HEK293 (cell line): ENCODE measurements at regions not wholly inside any gene's neighbourhood (a gene's known extent, or its start where the extent isn't known, plus 50 kb on each side); places are given as distances from the start of the nearest gene placed in this dataset.

Experiments used
- CTCF ChIA-PET: fragments of 350-600 bp; formaldehyde crosslinking; extraction: SDS; loops from one replicate; lab custom pipeline; 2021; ENCODE audit warnings: antibody characterized with exemption; lab: Yijun Ruan, JAX
- POLR2A ChIA-PET: fragments of 300-600 bp; formaldehyde crosslinking; extraction: SDS; loops from one replicate; lab custom pipeline; 2020; ENCODE audit warnings: antibody characterized with exemption, inconsistent platforms; lab: Yijun Ruan, JAX
- H3K27ac ChIP-seq: fragments of 200-500 bp; sonication (Bioruptor generic); 2 replicates; pipeline ENCODE4 v1.5.1; 2014; ENCODE audit warnings: low read depth, low read length, control low read depth, inconsistent platforms; ENCODE audit errors: extremely low read depth
- H3K36me3 ChIP-seq, 2 experiments: fragments of 200-500 bp in 1 of 2; sonication (Bioruptor generic) in 1 of 2; 1 replicate in 1 of 2; 2 replicates in 1 of 2; pipeline ENCODE4 v1.5.1; 2014 to 2017; ENCODE audit warnings: inconsistent platforms in 2 of 2, low read length in 2 of 2; ENCODE audit not compliant: control insufficient read depth in 2 of 2, insufficient read depth in 1 of 2
- H3K4me1 ChIP-seq: fragments of 200-500 bp; sonication (Bioruptor generic); 2 replicates; pipeline ENCODE4 v1.5.1; 2014; ENCODE audit warnings: mild to moderate bottlenecking, low read length, inconsistent platforms; ENCODE audit not compliant: control insufficient read depth, insufficient read depth
- H3K4me3 ChIP-seq: 2 replicates; pipeline ENCODE4 v1.5.1; 2011; ENCODE audit warnings: low read depth, mild to moderate bottlenecking, control low read depth, low read length, moderate library complexity
- H3K9me3 ChIP-seq: fragments of 200-500 bp; sonication (Bioruptor generic); 2 replicates; pipeline ENCODE4 v1.5.1; 2014; ENCODE audit warnings: low read depth, low read length, inconsistent platforms; ENCODE audit not compliant: control insufficient read depth, insufficient read depth
- OVOL3 ChIP-seq: fragments of 450-650 bp; formaldehyde crosslinking; IDR thresholded peaks from 2 replicates; pipeline ENCODE4 v1.5.1; 2016; ENCODE audit warnings: missing biosample characterization, missing genetic modification characterization
- SCRT1 ChIP-seq: fragments of 450-650 bp; formaldehyde crosslinking; IDR thresholded peaks from 2 replicates; pipeline ENCODE4 v1.5.1; 2016; ENCODE audit warnings: missing biosample characterization, missing genetic modification characterization, borderline replicate concordance
- SP3 ChIP-seq: fragments of 450-650 bp; formaldehyde crosslinking; IDR thresholded peaks from 2 replicates; pipeline ENCODE4 v1.5.1; 2016; ENCODE audit warnings: missing biosample characterization, missing genetic modification characterization
- TRIM28 ChIP-seq: IDR thresholded peaks from 2 replicates; pipeline ENCODE4 v1.6.1; 2011; ENCODE audit warnings: low read length, control low read depth, borderline replicate concordance
- ZBTB17 ChIP-seq: fragments of 450-650 bp; formaldehyde crosslinking; IDR thresholded peaks from 2 replicates; pipeline ENCODE4 v1.5.1; 2016; ENCODE audit warnings: missing biosample characterization, missing genetic modification characterization
- ZNF121 ChIP-seq: fragments of 450-650 bp; formaldehyde crosslinking; IDR thresholded peaks from 2 replicates; pipeline ENCODE4 v1.5.1; 2016; ENCODE audit warnings: missing biosample characterization, missing genetic modification characterization
- ZNF473 ChIP-seq: fragments of 450-650 bp; formaldehyde crosslinking; IDR thresholded peaks from 2 replicates; pipeline ENCODE4 v1.5.1; 2017; ENCODE audit warnings: missing biosample characterization, missing genetic modification characterization
- ZNF549 ChIP-seq: fragments of 450-650 bp; IDR thresholded peaks from 2 replicates; pipeline ENCODE4 v1.5.1; 2018; ENCODE audit warnings: missing biosample characterization, missing genetic modification characterization, mild to moderate bottlenecking, inconsistent platforms, moderate library complexity
- ZNF561 ChIP-seq: fragments of 450-650 bp; IDR thresholded peaks from 2 replicates; pipeline ENCODE4 v1.5.1; 2018; ENCODE audit warnings: missing biosample characterization, missing genetic modification characterization, borderline replicate concordance
- ZNF571 ChIP-seq: fragments of 450-650 bp; formaldehyde crosslinking; IDR thresholded peaks from 2 replicates; pipeline ENCODE4 v1.5.0; 2017; ENCODE audit warnings: missing biosample characterization, missing genetic modification characterization
- ZNF623 ChIP-seq: fragments of 450-650 bp; formaldehyde crosslinking; IDR thresholded peaks from 2 replicates; pipeline ENCODE4 v1.5.1; 2016; ENCODE audit warnings: missing biosample characterization, missing genetic modification characterization
- ZNF654 ChIP-seq: fragments of 450-650 bp; formaldehyde crosslinking; IDR thresholded peaks from 2 replicates; pipeline ENCODE4 v1.5.1; 2016; ENCODE audit warnings: low read depth, missing biosample characterization, missing genetic modification characterization
- ZNF660 ChIP-seq: fragments of 450-650 bp; IDR thresholded peaks from 2 replicates; pipeline ENCODE4 v1.5.1; 2018; ENCODE audit warnings: missing biosample characterization, mild to moderate bottlenecking, missing genetic modification characterization
- ZNF747 ChIP-seq: fragments of 450-650 bp; formaldehyde crosslinking; IDR thresholded peaks from 2 replicates; pipeline ENCODE4 v1.5.1; 2016; ENCODE audit warnings: missing biosample characterization, missing genetic modification characterization
- ZNF792 ChIP-seq: fragments of 450-650 bp; formaldehyde crosslinking; IDR thresholded peaks from 2 replicates; pipeline ENCODE4 v1.5.1; 2016; ENCODE audit warnings: missing biosample characterization, missing genetic modification characterization
- ZXDB ChIP-seq: fragments of 450-650 bp; formaldehyde crosslinking; IDR thresholded peaks from 2 replicates; pipeline ENCODE4 v1.5.1; 2016; ENCODE audit warnings: missing biosample characterization, missing genetic modification characterization
- TF ChIP-seq, protein P1 (sequence below): fragments of 450-650 bp; formaldehyde crosslinking; optimal IDR thresholded peaks from 2 replicates; pipeline ENCODE3; 2016; ENCODE audit warnings: missing biosample characterization, mild to moderate bottlenecking, missing genetic modification characterization
- TF ChIP-seq, protein P2 (sequence below): fragments of 450-650 bp; formaldehyde crosslinking; IDR thresholded peaks from 2 replicates; pipeline ENCODE4 v1.5.1; 2016; ENCODE audit warnings: missing biosample characterization, missing genetic modification characterization, borderline replicate concordance
- TF ChIP-seq, protein P3 (sequence below): fragments of 450-650 bp; formaldehyde crosslinking; IDR thresholded peaks from 2 replicates; pipeline ENCODE4 v1.5.1; 2016; ENCODE audit warnings: missing biosample characterization, missing genetic modification characterization

DNA sequence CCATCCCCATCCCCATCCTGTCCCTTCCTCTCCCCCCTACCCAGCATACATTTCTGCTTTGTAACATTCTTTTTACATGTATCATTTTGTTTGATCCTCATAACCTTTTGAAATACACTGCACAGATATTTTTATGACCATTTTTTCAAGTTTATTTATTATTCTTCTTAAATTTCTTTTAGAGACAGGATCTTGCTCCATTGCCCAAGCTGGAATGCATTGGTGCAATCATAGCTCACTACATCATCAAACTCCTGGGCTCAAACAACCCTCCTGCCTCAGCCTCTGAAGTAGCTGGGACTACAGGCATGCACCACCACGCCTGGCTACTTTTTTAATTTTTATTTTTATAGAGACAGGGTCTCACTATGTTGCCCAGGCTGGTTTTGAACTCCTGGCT lies 99.4 kb upstream of the AKIP1 start:
- Histone ChIP-seq H3K9me3 (no peaks in the 10 kb centered on the region), H3K4me3 (no peak overlapping the region), H3K27ac (no peak overlapping the region), H3K36me3 (no peaks in the 10 kb centered on the region), H3K4me1 (no peaks in the 10 kb centered on the region)
- CTCF ChIA-PET: interaction anchor here (0.6 to 1.7 kb wide), 4 partner anchors 27 to 1019 kb away, joined by 3 to 5 read pairs (median 3); no protein-coding TSS in a partner anchor
- POLR2A ChIA-PET: no interaction called here
- TF ChIP-seq ZNF121 (tag by site-specific recombination) (0 out of 2 replicates have a peak, but pooled peaks have one; percentile 30), ZNF747 (tag by site-specific recombination) (no peak), ZNF549 (tag by site-specific recombination) (no peak), ZNF623 (tag by site-specific recombination) (no peak), ZNF473 (tag by site-specific recombination) (no peak)
- TF ChIP-seq, protein P1, sequence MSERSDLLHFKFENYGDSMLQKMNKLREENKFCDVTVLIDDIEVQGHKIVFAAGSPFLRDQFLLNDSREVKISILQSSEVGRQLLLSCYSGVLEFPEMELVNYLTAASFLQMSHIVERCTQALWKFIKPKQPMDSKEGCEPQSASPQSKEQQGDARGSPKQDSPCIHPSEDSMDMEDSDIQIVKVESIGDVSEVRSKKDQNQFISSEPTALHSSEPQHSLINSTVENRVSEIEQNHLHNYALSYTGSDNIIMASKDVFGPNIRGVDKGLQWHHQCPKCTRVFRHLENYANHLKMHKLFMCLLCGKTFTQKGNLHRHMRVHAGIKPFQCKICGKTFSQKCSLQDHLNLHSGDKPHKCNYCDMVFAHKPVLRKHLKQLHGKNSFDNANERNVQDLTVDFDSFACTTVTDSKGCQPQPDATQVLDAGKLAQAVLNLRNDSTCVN (tag by site-specific recombination): no peak

DNA sequence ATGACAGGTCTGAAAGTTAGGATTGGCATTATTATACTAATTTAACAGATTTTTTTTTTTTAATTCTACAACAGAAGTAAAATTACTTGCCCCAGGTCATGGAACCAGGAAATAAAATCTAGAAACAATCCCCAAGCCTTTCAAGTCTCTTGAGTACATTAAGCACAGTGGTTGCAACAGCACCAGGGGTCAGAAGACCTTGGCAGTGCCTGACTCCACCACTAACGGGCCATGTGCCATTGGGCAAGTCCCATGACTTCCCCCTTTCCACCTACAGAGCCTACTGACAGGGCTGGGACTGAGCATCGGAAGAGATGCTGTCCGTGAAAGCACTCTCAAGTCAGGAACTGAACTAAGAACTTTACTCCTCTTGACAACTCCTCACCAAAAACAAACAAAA lies 98.6 kb upstream of the AKIP1 start:
- Histone ChIP-seq H3K4me1 (no peaks in the 10 kb centered on the region), H3K27ac (no peak overlapping the region), H3K4me3 (no peak overlapping the region), H3K9me3 (no peaks in the 10 kb centered on the region), H3K36me3 (no peaks in the 10 kb centered on the region)
- POLR2A ChIA-PET: no interaction called here
- CTCF ChIA-PET: interaction anchor here (0.6 to 2.6 kb wide), 7 partner anchors 9 to 1020 kb away, joined by 3 to 10 read pairs (median 3); partner anchors contain the start of genes RPL27A and TRIM66
- TF ChIP-seq ZNF571 (tag by site-specific recombination) (no peak), ZNF792 (no peak), TRIM28 (no peak), SP3 (tag by site-specific recombination) (no peak)
- TF ChIP-seq, protein P2, sequence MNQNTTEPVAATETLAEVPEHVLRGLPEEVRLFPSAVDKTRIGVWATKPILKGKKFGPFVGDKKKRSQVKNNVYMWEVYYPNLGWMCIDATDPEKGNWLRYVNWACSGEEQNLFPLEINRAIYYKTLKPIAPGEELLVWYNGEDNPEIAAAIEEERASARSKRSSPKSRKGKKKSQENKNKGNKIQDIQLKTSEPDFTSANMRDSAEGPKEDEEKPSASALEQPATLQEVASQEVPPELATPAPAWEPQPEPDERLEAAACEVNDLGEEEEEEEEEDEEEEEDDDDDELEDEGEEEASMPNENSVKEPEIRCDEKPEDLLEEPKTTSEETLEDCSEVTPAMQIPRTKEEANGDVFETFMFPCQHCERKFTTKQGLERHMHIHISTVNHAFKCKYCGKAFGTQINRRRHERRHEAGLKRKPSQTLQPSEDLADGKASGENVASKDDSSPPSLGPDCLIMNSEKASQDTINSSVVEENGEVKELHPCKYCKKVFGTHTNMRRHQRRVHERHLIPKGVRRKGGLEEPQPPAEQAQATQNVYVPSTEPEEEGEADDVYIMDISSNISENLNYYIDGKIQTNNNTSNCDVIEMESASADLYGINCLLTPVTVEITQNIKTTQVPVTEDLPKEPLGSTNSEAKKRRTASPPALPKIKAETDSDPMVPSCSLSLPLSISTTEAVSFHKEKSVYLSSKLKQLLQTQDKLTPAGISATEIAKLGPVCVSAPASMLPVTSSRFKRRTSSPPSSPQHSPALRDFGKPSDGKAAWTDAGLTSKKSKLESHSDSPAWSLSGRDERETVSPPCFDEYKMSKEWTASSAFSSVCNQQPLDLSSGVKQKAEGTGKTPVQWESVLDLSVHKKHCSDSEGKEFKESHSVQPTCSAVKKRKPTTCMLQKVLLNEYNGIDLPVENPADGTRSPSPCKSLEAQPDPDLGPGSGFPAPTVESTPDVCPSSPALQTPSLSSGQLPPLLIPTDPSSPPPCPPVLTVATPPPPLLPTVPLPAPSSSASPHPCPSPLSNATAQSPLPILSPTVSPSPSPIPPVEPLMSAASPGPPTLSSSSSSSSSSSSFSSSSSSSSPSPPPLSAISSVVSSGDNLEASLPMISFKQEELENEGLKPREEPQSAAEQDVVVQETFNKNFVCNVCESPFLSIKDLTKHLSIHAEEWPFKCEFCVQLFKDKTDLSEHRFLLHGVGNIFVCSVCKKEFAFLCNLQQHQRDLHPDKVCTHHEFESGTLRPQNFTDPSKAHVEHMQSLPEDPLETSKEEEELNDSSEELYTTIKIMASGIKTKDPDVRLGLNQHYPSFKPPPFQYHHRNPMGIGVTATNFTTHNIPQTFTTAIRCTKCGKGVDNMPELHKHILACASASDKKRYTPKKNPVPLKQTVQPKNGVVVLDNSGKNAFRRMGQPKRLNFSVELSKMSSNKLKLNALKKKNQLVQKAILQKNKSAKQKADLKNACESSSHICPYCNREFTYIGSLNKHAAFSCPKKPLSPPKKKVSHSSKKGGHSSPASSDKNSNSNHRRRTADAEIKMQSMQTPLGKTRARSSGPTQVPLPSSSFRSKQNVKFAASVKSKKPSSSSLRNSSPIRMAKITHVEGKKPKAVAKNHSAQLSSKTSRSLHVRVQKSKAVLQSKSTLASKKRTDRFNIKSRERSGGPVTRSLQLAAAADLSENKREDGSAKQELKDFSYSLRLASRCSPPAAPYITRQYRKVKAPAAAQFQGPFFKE (tag by site-specific recombination): no peak

DNA sequence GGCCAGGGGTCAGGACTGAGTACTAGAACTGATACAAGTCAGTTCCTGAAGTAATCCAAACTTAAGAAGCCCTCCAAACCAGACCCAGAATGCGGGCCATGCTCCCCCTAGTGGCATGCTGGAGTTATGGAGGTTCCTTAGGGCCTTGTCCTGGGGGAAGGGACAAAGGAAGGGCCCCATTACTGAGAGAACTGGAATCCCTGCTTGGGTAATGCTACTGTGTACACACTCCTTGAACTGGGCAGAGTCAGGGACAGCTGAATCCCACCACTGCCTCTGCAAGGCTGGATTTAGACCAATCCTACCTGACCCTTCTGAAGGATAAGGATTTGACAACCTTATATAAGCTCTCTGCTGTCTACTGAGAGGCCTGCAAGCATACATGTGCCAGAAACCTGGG lies 97.3 kb upstream of the AKIP1 start:
- Histone ChIP-seq H3K27ac (no peak overlapping the region), H3K4me1 (no peaks in the 10 kb centered on the region), H3K4me3 (no peak overlapping the region)
- CTCF ChIA-PET: interaction anchor here (0.6 to 2.6 kb wide), 17 partner anchors 8 to 146 kb away, joined by 3 to 10 read pairs (median 3); no protein-coding TSS in a partner anchor
- TF ChIP-seq ZNF654 (tag by site-specific recombination) (peak; percentile 59), ZNF561 (0 out of 2 replicates have a peak, but pooled peaks have one; percentile 24), ZNF660 (tag by site-specific recombination) (peak; percentile 34; the same call in 1 of the 2 replicates), ZXDB (tag by site-specific recombination) (no peak), OVOL3 (tag by site-specific recombination) (no peak), ZBTB17 (tag by site-specific recombination) (peak; percentile 49; the same call in 1 of the 2 replicates), SCRT1 (no peak)
- TF ChIP-seq, protein P3, sequence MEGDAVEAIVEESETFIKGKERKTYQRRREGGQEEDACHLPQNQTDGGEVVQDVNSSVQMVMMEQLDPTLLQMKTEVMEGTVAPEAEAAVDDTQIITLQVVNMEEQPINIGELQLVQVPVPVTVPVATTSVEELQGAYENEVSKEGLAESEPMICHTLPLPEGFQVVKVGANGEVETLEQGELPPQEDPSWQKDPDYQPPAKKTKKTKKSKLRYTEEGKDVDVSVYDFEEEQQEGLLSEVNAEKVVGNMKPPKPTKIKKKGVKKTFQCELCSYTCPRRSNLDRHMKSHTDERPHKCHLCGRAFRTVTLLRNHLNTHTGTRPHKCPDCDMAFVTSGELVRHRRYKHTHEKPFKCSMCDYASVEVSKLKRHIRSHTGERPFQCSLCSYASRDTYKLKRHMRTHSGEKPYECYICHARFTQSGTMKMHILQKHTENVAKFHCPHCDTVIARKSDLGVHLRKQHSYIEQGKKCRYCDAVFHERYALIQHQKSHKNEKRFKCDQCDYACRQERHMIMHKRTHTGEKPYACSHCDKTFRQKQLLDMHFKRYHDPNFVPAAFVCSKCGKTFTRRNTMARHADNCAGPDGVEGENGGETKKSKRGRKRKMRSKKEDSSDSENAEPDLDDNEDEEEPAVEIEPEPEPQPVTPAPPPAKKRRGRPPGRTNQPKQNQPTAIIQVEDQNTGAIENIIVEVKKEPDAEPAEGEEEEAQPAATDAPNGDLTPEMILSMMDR: peak; percentile 28; the same call in 1 of the 2 replicates
- TF ChIP-seq, all 188 proteins: peak for 5
- H3K9me3 ChIP-seq: no peaks in the 10 kb centered on the region
- H3K36me3 ChIP-seq: no peaks in the 10 kb centered on the region
- POLR2A ChIA-PET: interaction anchor here (0.9 kb wide), 1 partner anchor 125 kb away, joined by 4 read pairs; no protein-coding TSS in a partner anchor
